ENCODE measurements at regions not wholly inside any gene's neighbourhood (a gene's known extent, or its start where the extent isn't known, plus 50 kb on each side); places are given as distances from the start of the nearest gene placed in this dataset.

- TF ChIP-seq CTCF (IDR thresholded peaks at IDR 0.05; ENCODE audit: low read depth, low read length) = no peak
- H3K4me3 ChIP-seq (ENCODE audit: low read depth, low read length) = no peak overlapping the region
Observed at GRCh38 chr17:69936996-69937395, 138.0 kb upstream of the KCNJ16 start.

GRCh38 chr17:69943058-69943457, 132.0 kb upstream of the KCNJ16 start:
- no peak overlapping the region for H3K4me3 ChIP-seq (ENCODE audit: low read depth, low read length)
- no peak for TF ChIP-seq CTCF (IDR thresholded peaks at IDR 0.05; ENCODE audit: low read depth, low read length)

- no peak overlapping the region for H3K4me3 ChIP-seq (ENCODE audit: low read depth, low read length)
Observed at GRCh38 chr17:69944406-69944805, 130.6 kb upstream of the KCNJ16 start.

GRCh38 chr17:69945698-69946185, 129.3 kb upstream of the KCNJ16 start:
- no peak overlapping the region for H3K4me3 ChIP-seq (ENCODE audit: low read depth, low read length)
- TF ChIP-seq CTCF (IDR thresholded peaks at IDR 0.05; ENCODE audit: low read depth, low read length) = no peak

More at GRCh38 chr17:69944406-69944805, 130.6 kb upstream of the KCNJ16 start:
- no peak for TF ChIP-seq CTCF (IDR thresholded peaks at IDR 0.05; ENCODE audit: low read depth, low read length)

- no peak overlapping the region for H3K4me3 ChIP-seq (ENCODE audit: low read depth, low read length)
- no peak for TF ChIP-seq CTCF (IDR thresholded peaks at IDR 0.05; ENCODE audit: low read depth, low read length)
Observed at GRCh38 chr17:69947027-69947759, 127.8 kb upstream of the KCNJ16 start.

- no peak overlapping the region for H3K4me3 ChIP-seq (ENCODE audit: low read depth, low read length)
- no peak for TF ChIP-seq CTCF (IDR thresholded peaks at IDR 0.05; ENCODE audit: low read depth, low read length)
Observed at GRCh38 chr17:69948406-69948805, 126.6 kb upstream of the KCNJ16 start.

- TF ChIP-seq CTCF (IDR thresholded peaks at IDR 0.05; ENCODE audit: low read depth, low read length) = no peak
- H3K4me3 ChIP-seq (ENCODE audit: low read depth, low read length) = no peak overlapping the region
Observed at GRCh38 chr17:69949496-69949895, 125.5 kb upstream of the KCNJ16 start.
